C4-2B (cell line): ENCODE measurements at regions not wholly inside any gene's neighbourhood (a gene's known extent, or its start where the extent isn't known, plus 50 kb on each side); places are given as distances from the start of the nearest gene placed in this dataset.

Source experiments
- ZFX ChIP-seq: fragments of 450-650 bp; IDR thresholded peaks from 2 replicates; pipeline ENCODE4 v1.6.1; 2017
- TF ChIP-seq, protein P1 (sequence below): fragments of 450-650 bp; conservative IDR thresholded peaks from 2 replicates; pipeline ENCODE4 v1.5.1; 2017; ENCODE audit warnings: mild to moderate bottlenecking

DNA sequence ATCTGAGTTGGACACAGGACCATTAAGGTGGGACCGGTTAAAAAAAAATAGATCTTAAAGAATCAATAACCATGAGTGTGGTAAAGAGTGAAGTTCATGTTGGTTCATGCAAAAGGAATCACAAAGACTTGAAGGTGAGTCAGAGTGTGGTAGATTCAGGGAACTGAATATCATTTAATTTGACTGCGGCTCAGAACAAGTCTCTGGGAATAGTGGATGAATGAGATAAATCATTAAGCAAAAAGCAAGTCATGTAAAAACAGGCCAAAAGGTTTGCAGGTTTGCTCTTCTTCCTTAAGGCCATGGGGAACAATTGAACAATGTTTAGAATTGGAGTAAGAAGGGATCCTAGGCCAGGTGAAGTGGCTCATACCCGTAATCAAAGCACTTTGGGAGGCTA lies 385.8 kb downstream of the ETV1 start:
- TF ChIP-seq, protein P1, sequence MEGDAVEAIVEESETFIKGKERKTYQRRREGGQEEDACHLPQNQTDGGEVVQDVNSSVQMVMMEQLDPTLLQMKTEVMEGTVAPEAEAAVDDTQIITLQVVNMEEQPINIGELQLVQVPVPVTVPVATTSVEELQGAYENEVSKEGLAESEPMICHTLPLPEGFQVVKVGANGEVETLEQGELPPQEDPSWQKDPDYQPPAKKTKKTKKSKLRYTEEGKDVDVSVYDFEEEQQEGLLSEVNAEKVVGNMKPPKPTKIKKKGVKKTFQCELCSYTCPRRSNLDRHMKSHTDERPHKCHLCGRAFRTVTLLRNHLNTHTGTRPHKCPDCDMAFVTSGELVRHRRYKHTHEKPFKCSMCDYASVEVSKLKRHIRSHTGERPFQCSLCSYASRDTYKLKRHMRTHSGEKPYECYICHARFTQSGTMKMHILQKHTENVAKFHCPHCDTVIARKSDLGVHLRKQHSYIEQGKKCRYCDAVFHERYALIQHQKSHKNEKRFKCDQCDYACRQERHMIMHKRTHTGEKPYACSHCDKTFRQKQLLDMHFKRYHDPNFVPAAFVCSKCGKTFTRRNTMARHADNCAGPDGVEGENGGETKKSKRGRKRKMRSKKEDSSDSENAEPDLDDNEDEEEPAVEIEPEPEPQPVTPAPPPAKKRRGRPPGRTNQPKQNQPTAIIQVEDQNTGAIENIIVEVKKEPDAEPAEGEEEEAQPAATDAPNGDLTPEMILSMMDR = no peak
- no peak for TF ChIP-seq ZFX
